MM.1S (cell line): ENCODE measurements at regions not wholly inside any gene's neighbourhood (a gene's known extent, or its start where the extent isn't known, plus 50 kb on each side); places are given as distances from the start of the nearest gene placed in this dataset.

Source experiments
- DNase-seq: peaks from one replicate; pipeline ENCODE4 v3.0.0-alpha.2; 2015
- H2AFZ ChIP-seq: fragments of 300-600 bp; sonication (generic); 2 replicates; pipeline ENCODE4 v1.6.0; 2016; ENCODE audit warnings: antibody characterized with exemption, low read length
- H3F3A ChIP-seq: fragments of 300-600 bp; sonication (generic); 2 replicates; pipeline ENCODE4 v1.6.1; 2016; ENCODE audit warnings: mild to moderate bottlenecking, antibody characterized with exemption, low read length, moderate library complexity, mixed read lengths; ENCODE audit not compliant: insufficient read depth
- H3K27ac ChIP-seq: fragments of 300-600 bp; sonication (generic); 2 replicates; pipeline ENCODE4 v1.5.1; 2016; ENCODE audit warnings: mild to moderate bottlenecking, low read length
- H3K27me3 ChIP-seq: fragments of 300-600 bp; sonication (generic); replicated peaks from 2 replicates; pipeline ENCODE4 v1.6.0; 2016; ENCODE audit warnings: low read length; ENCODE audit not compliant: insufficient read depth
- H3K36me3 ChIP-seq: fragments of 300-600 bp; sonication (generic); replicated peaks from 2 replicates; pipeline ENCODE4 v1.6.1; 2016; ENCODE audit warnings: mild to moderate bottlenecking, low read length, mixed read lengths; ENCODE audit not compliant: insufficient read depth
- H3K4me1 ChIP-seq: fragments of 300-600 bp; sonication (generic); 2 replicates; pipeline ENCODE4 v1.6.1; 2016; ENCODE audit warnings: low read length, mixed read lengths
- H3K4me2 ChIP-seq: fragments of 300-600 bp; sonication (generic); 2 replicates; pipeline ENCODE4 v1.6.0; 2016; ENCODE audit warnings: low read depth, low read length
- H3K4me3 ChIP-seq: fragments of 300-600 bp; sonication (generic); 2 replicates; pipeline ENCODE4 v1.5.1; 2016; ENCODE audit warnings: low read length, mixed read lengths
- H3K79me2 ChIP-seq: fragments of 300-600 bp; sonication (generic); 2 replicates; pipeline ENCODE4 v1.6.1; 2016; ENCODE audit warnings: mixed run types, low read length, mixed read lengths
- H3K9ac ChIP-seq: fragments of 300-600 bp; sonication (generic); 2 replicates; pipeline ENCODE4 v1.6.1; 2016; ENCODE audit warnings: low read length, mixed read lengths
- H3K9me2 ChIP-seq: fragments of 300-600 bp; sonication (generic); replicated peaks from 2 replicates; pipeline ENCODE4 v1.6.1; 2016; ENCODE audit warnings: mild to moderate bottlenecking, low read length, mixed read lengths; ENCODE audit not compliant: insufficient read depth
- H3K9me3 ChIP-seq: fragments of 300-600 bp; sonication (generic); replicated peaks from 2 replicates; pipeline ENCODE4 v1.6.1; 2016; ENCODE audit warnings: mild to moderate bottlenecking, low read length, mixed read lengths; ENCODE audit not compliant: insufficient read depth
- H4K20me1 ChIP-seq: fragments of 300-600 bp; sonication (generic); 2 replicates; pipeline ENCODE4 v1.6.1; 2016; ENCODE audit warnings: mild to moderate bottlenecking, low read length, moderate library complexity, mixed read lengths; ENCODE audit not compliant: insufficient read depth
- CTCF ChIP-seq: fragments of 300-600 bp; sonication (generic); IDR thresholded peaks from 2 replicates; pipeline ENCODE4 v1.5.1; 2016; ENCODE audit warnings: antibody characterized with exemption, low read length, mixed read lengths
- EZH2 ChIP-seq: fragments of 300-600 bp; sonication (generic); optimal IDR thresholded peaks from 2 replicates; pipeline ENCODE3; 2017; ENCODE audit warnings: low read depth, mild to moderate bottlenecking, antibody characterized with exemption, low read length, mixed read lengths
- EZH2phosphoT487 ChIP-seq: fragments of 300-600 bp; sonication (generic); IDR thresholded peaks from 2 replicates; pipeline ENCODE4 v1.6.1; 2018; ENCODE audit warnings: antibody characterized with exemption, low read length

- Histone ChIP-seq H3K4me2 (no peak overlapping the region), H3K27ac (no peak overlapping the region), H3K9ac (no peak overlapping the region), H3F3A (no peaks in the 10 kb centered on the region), H3K36me3 (no peaks in the 10 kb centered on the region), H3K4me3 (no peak overlapping the region), H2AFZ (no peak overlapping the region), H3K9me3 (no peaks in the 10 kb centered on the region), H4K20me1 (no peaks in the 10 kb centered on the region), H3K79me2 (no peaks in the 10 kb centered on the region), H3K9me2 (no peaks in the 10 kb centered on the region), H3K4me1 (no peaks in the 10 kb centered on the region), H3K27me3 (no peaks in the 10 kb centered on the region)
- no peak for DNase-seq
- TF ChIP-seq EZH2 (no peak), CTCF (no peak), EZH2phosphoT487 (no peak)
Measured at GRCh38 chr17:52255347-52255746, 96.8 kb upstream of the CA10 start.

- Histone ChIP-seq H3K4me1 (no peaks in the 10 kb centered on the region), H4K20me1 (no peaks in the 10 kb centered on the region), H2AFZ (no peak overlapping the region), H3K4me2 (no peak overlapping the region), H3K9me3 (no peaks in the 10 kb centered on the region), H3F3A (no peaks in the 10 kb centered on the region), H3K9me2 (no peaks in the 10 kb centered on the region), H3K79me2 (no peaks in the 10 kb centered on the region), H3K4me3 (no peak overlapping the region), H3K27me3 (no peaks in the 10 kb centered on the region), H3K9ac (no peak overlapping the region), H3K27ac (no peak overlapping the region), H3K36me3 (no peaks in the 10 kb centered on the region)
- TF ChIP-seq EZH2phosphoT487 = no peak
- TF ChIP-seq CTCF = no peak
- TF ChIP-seq EZH2 = no peak
- no peak for DNase-seq
Measured at GRCh38 chr17:52244689-52245088, 86.2 kb upstream of the CA10 start.

GRCh38 chr17:52242268-52242667 is 83.8 kb upstream of the CA10 start:
- Histone ChIP-seq H3F3A (no peaks in the 10 kb centered on the region), H4K20me1 (no peaks in the 10 kb centered on the region), H3K9ac (no peak overlapping the region), H3K9me2 (no peaks in the 10 kb centered on the region), H3K79me2 (no peaks in the 10 kb centered on the region), H3K27ac (no peak overlapping the region), H3K36me3 (no peaks in the 10 kb centered on the region), H3K4me2 (no peak overlapping the region), H3K27me3 (no peaks in the 10 kb centered on the region), H2AFZ (no peak overlapping the region), H3K4me1 (no peaks in the 10 kb centered on the region), H3K9me3 (no peaks in the 10 kb centered on the region), H3K4me3 (no peak overlapping the region)
- TF ChIP-seq EZH2phosphoT487 (no peak), EZH2 (no peak), CTCF (no peak)
- DNase-seq = no peak
